Cardiac fibroblast (primary cell): ENCODE measurements at regions not wholly inside any gene's neighbourhood (a gene's known extent, or its start where the extent isn't known, plus 50 kb on each side); places are given as distances from the start of the nearest gene placed in this dataset.

Source experiments
- DNase-seq, 2 donors: peaks; one replicate each; pipeline versions ENCODE4 v3.0.0 to v3.0.0-alpha.2; 2010; ENCODE audit warnings: low read depth in 2 of 2
- H3K4me3 ChIP-seq, 2 donors: replicated peaks in 1 of 2; 1 replicate in 1 of 2; 2 replicates in 1 of 2; pipeline ENCODE4 v1.5.1; 2011; ENCODE audit warnings: low read depth in 2 of 2, low read length in 2 of 2, mild to moderate bottlenecking in 2 of 2, moderate library complexity in 1 of 2
- TF ChIP-seq, protein P1 (sequence below): IDR thresholded peaks from one replicate; pipeline ENCODE4 v1.5.1; 2011; ENCODE audit warnings: low read depth, mild to moderate bottlenecking, low read length, inconsistent platforms

DNA sequence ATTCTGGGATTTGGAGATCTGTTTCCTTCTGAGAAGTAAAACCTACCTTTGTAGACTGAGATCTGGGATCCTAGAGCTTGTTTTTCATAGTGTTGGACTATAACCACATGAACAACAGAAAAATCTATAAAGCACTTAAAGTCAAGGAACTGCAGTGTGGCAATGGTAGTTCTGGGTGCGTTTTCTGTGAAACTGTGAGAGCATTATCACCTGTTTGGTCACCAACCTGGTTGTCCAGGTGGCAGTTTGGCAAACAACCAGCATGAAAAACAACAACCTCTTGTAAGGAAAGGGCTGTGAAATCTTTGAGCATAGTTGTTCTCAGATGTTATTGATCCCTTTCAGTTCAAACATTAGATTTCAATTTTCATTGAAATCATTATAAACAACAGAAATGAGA is 215.8 kb upstream of the CITED2 start:
- DNase-seq, result no peak
- H3K4me3 ChIP-seq, result no peak overlapping the region
- TF ChIP-seq, protein P1, sequence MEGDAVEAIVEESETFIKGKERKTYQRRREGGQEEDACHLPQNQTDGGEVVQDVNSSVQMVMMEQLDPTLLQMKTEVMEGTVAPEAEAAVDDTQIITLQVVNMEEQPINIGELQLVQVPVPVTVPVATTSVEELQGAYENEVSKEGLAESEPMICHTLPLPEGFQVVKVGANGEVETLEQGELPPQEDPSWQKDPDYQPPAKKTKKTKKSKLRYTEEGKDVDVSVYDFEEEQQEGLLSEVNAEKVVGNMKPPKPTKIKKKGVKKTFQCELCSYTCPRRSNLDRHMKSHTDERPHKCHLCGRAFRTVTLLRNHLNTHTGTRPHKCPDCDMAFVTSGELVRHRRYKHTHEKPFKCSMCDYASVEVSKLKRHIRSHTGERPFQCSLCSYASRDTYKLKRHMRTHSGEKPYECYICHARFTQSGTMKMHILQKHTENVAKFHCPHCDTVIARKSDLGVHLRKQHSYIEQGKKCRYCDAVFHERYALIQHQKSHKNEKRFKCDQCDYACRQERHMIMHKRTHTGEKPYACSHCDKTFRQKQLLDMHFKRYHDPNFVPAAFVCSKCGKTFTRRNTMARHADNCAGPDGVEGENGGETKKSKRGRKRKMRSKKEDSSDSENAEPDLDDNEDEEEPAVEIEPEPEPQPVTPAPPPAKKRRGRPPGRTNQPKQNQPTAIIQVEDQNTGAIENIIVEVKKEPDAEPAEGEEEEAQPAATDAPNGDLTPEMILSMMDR, result no peak

DNA sequence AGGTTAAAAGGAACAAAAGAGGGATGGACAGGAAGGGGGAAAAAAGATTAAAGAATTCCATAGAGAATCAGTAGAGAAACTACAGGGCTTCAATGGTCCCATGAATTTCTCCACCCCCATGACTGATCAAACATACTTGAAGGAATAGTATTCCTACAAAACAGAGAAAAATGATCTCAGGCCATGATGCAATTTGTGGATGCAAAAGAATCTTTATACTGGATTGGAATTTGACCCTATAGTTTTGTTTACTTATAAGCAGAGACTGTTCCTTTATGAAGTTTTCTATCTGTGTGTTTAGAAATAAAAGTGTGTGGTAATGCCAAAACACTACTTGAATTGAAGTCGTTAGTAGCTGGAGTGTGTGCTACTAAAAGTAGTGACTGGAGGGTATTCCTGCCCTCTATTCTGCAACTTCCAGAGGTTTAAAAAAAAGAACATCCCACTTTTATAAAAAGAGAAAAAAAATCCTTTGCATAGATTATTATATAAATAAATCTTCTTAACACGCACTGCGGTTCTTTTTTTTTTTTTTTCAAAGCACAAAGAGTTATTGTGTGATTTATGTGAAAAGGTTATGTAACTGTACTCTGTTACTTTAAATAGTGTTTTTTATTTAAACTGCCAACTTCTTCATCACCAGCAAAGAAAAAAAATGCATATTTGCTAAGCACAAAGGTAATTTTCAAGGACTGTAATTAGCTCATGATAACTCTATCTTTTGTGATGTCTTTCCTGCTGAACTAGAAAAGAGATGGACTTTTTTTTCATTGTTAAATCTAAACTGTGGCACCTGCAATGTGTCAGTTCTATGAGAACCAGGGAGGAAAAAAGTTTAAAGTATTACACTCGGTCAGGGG is 214.5 kb upstream of the CITED2 start:
- H3K4me3 ChIP-seq, result no peak overlapping the region
- TF ChIP-seq, protein P1, result no peak
- peak; percentile 66 for DNase-seq

DNA sequence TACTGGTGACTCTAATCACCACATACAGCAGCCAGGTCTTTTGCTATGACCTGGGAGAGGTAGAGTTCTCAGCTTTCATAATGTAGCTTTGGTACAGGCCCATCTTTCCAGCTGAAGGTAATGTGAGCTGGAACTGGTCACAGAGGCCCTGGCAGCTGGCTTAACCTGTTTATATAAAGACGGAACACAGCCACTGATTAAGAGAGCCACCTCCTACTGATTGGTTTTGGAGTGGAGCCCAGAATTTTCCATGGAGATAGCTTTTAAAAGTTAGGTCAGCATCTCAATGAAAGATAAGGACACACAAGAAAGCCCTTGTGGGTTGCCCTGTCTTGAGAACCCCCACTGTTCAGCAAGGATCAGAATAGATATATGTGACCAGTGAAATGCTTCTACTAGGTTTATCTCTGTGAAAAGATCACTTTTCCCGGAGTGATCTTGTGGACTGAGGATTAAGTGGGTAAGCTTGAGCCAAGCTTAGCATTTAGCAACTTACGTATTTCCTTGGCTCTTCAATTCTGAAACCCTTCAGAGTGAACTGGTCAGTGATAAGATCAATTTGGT is 213.7 kb upstream of the CITED2 start:
- peak in 1 of 2 donors; percentile 53 for DNase-seq
- H3K4me3 ChIP-seq, result no peak overlapping the region
- TF ChIP-seq, protein P1, result no peak

DNA sequence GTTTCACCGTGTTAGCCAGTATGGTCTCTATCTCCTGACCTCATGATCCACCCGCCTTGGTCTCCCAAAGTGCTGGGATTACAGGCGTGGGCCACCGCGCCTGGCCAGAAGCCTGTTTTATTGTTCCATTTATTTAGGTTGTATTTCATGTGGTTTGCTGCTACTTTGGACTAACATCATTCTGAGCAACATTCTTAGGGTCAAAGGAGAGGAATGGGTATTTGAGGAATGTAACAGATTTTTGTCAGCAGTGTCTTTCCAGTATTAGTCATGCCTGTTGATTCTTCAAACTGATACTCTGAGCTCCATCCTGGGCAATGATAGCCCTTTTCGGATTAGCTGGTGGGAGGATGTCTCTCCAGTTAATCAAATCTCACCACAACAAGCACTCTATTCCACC is 213.0 kb upstream of the CITED2 start:
- no peak overlapping the region for H3K4me3 ChIP-seq
- peak; percentile 79 to 90 for DNase-seq

DNA sequence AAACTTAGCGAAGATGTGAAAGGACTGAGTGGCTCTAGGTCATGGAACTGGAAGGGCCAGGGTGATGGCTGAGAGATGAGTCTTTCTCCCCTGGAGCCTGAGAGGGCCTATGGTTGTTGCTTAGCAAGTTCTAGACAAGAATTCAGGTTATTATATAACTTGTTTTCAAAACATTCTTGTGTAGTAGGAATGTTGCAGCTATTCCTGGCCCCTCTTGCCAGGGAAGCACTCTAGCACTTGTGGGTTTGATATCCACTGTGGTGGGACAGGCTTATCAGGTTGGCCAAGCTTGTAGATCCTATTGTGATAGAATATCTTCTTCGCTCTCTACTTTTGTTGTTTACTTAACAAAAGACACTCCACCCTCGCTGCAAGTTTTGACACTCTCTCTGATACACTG is 211.8 kb upstream of the CITED2 start:
- no peak for DNase-seq
- H3K4me3 ChIP-seq, result no peak overlapping the region
- TF ChIP-seq, protein P1, result no peak

More for the DNA sequence above, 213.0 kb upstream of the CITED2 start:
- TF ChIP-seq, protein P1, result no peak

DNA sequence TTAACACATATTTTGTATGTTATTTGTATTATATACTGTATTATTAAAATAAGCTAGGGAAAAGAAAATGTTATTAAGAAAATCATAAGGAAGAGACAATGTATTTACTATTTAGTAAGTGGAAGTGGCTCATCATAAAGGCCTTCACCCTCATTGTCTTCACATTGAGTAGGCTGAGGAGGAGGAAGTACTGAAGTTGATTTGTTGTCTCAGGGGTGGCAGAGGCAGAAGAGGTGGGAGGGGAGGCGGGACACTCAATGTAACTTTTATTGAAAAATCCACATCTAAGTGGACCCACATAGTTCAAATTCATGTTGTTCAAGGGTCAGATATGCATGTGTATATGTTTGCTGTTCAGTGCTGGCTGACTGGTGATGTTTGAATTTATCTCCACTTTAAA is 210.2 kb upstream of the CITED2 start:
- no peak overlapping the region for H3K4me3 ChIP-seq
- DNase-seq, result no peak
- TF ChIP-seq, protein P1, result no peak

DNA sequence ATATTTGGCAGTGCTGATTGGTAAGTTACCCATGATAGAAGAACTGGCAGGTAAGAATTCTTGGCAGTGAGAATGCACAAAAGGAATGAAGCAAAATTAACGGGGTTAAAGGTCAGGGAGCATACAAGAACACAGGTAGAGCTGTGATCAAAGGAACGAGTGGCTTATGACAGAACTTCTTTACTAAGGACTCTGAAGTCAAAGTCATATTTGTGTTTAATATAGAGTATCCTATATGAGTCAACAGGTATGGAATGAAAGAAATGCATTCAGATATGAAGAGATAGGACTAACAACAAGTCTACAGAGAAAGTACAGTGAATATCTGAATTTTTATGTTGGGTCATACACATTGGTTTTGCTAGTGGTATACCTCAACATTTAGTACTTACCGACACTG is 209.0 kb upstream of the CITED2 start:
- no peak overlapping the region for H3K4me3 ChIP-seq
- TF ChIP-seq, protein P1, result no peak
- peak in 1 of 2 donors; percentile 42 for DNase-seq
